SH-SY5Y (cell line): ENCODE measurements at regions not wholly inside any gene's neighbourhood (a gene's known extent, or its start where the extent isn't known, plus 50 kb on each side); places are given as distances from the start of the nearest gene placed in this dataset.

ENCODE experiments used
- GATA2 ChIP-seq: IDR thresholded peaks from 2 replicates; pipeline ENCODE4 v1.6.1; 2011; ENCODE audit warnings: mild to moderate bottlenecking, low read depth, low read length
- GATA3 ChIP-seq: IDR thresholded peaks from 2 replicates; pipeline ENCODE4 v1.6.1; 2011; ENCODE audit warnings: low read depth, mild to moderate bottlenecking, low read length, moderate library complexity

DNA sequence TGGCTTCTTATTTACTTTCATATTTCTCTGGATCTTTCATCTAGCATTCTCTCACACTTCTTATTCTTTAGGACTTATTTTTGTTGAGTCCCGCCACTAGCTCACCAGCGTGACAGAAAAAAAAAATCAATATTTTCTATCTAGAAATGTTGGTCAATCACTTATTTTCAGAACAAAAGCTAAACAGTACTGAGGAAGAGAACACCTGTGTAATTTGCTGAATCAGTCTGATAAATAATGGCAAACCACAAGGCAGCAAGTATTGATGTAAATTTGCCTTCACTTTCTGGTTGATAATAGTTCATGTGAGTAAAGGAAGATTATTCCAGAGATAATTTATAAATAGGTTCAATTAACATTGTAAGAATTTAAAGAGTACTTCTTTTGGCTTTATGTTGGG is 179.2 kb downstream of the BCHE start:
- TF ChIP-seq GATA2, result no peak
- TF ChIP-seq GATA3, result no peak
